Left cardiac atrium (tissue), 4 donors: ENCODE measurements at regions not wholly inside any gene's neighbourhood (a gene's known extent, or its start where the extent isn't known, plus 50 kb on each side); places are given as distances from the start of the nearest gene placed in this dataset.

Source experiments
- ATAC-seq, 2 donors: fragments of 200-7000 bp; cut with Tn5 transposase; one replicate each; pipeline ENCODE4 v1.9.1; 2020; ENCODE audit warnings: mild to moderate bottlenecking in 2 of 2, moderate library complexity in 2 of 2
- DNase-seq: peaks from one replicate; pipeline ENCODE4 v3.0.0-alpha.2; 2020
- intact Hi-C, 2 donors: fragments of 100-400 bp; cut with DNase I; formaldehyde crosslinking; loops; one replicate each; pipeline versions ENCODE4 v1.14.1 to v1.15.1; 2022 to 2023
- donor health status: DM: no; HTN: yes; CAD: no.
- donor health status: DM: no; HTN: yes; CAD: no; lungs with severe emphysema.
- donor health status: DM: yes; HTN: yes; CAD: no.
- donor health status: Dilated cardiomyopathy.

GRCh38 chr6:44666324-44666723, 278.8 kb downstream of the CDC5L start:
- intact Hi-C loops = no loop called here
- DNase-seq (no peak), ATAC-seq (no peak)

- ATAC-seq = peak in 1 of 2 donors; percentile 65
- intact Hi-C loops = no loop called here
- DNase-seq = no peak
These were observed 279.7 kb downstream of the CDC5L start for GRCh38 chr6:44667226-44667625.

- intact Hi-C loops = no loop called here
- DNase-seq = no peak
- peak in 1 of 2 donors; percentile 27 for ATAC-seq
These were observed 280.3 kb downstream of the CDC5L start for GRCh38 chr6:44667668-44668390.

GRCh38 chr6:44668391-44668930, 281.0 kb downstream of the CDC5L start:
- ATAC-seq = no peak

GRCh38 chr6:44668976-44669934, 281.7 kb downstream of the CDC5L start:
- ATAC-seq (no peak), DNase-seq (no peak)
- intact Hi-C loops = no loop called here

More at GRCh38 chr6:44668391-44668930, 281.0 kb downstream of the CDC5L start:
- no peak for DNase-seq
- intact Hi-C loops = no loop called here

- DNase-seq (no peak), ATAC-seq (no peak)
- intact Hi-C loops = no loop called here
These were observed 282.6 kb downstream of the CDC5L start for GRCh38 chr6:44670146-44670545.

GRCh38 chr6:44671333-44671732, 283.8 kb downstream of the CDC5L start:
- ATAC-seq = no peak
- DNase-seq = no peak
- intact Hi-C loops = no loop called here

- no peak for DNase-seq
- ATAC-seq = no peak
- intact Hi-C loops = no loop called here
These were observed 284.6 kb downstream of the CDC5L start for GRCh38 chr6:44672086-44672485.

GRCh38 chr6:44672841-44673240, 285.3 kb downstream of the CDC5L start:
- ATAC-seq = no peak
- no peak for DNase-seq

GRCh38 chr6:44674226-44675155, 287.0 kb downstream of the CDC5L start:
- intact Hi-C loops = no loop called here
- DNase-seq (no peak), ATAC-seq (no peak)

More at GRCh38 chr6:44672841-44673240, 285.3 kb downstream of the CDC5L start:
- intact Hi-C loops = no loop called here

- no peak for ATAC-seq
- no peak for DNase-seq
- intact Hi-C loops = no loop called here
These were observed 287.9 kb downstream of the CDC5L start for GRCh38 chr6:44675449-44675848.

- ATAC-seq (no peak), DNase-seq (no peak)
- intact Hi-C loops = no loop called here
These were observed 288.8 kb downstream of the CDC5L start for GRCh38 chr6:44676246-44676790.

- DNase-seq (no peak), ATAC-seq (no peak)
- intact Hi-C loops = no loop called here
These were observed 289.4 kb downstream of the CDC5L start for GRCh38 chr6:44676826-44677433.

GRCh38 chr6:44678252-44678935, 290.9 kb downstream of the CDC5L start:
- DNase-seq = no peak
- intact Hi-C loops = no loop called here
- no peak for ATAC-seq

- DNase-seq (no peak), ATAC-seq (no peak)
- intact Hi-C loops = no loop called here
These were observed 292.1 kb downstream of the CDC5L start for GRCh38 chr6:44679438-44680201.

GRCh38 chr6:44680202-44680720, 292.8 kb downstream of the CDC5L start:
- no peak for ATAC-seq
- intact Hi-C loops = no loop called here
- no peak for DNase-seq

- no peak for ATAC-seq
- no peak for DNase-seq
- intact Hi-C loops = no loop called here
These were observed 294.3 kb downstream of the CDC5L start for GRCh38 chr6:44681761-44682160.
